ENCODE measurements at regions not wholly inside any gene's neighbourhood (a gene's known extent, or its start where the extent isn't known, plus 50 kb on each side); places are given as distances from the start of the nearest gene placed in this dataset.

DNA sequence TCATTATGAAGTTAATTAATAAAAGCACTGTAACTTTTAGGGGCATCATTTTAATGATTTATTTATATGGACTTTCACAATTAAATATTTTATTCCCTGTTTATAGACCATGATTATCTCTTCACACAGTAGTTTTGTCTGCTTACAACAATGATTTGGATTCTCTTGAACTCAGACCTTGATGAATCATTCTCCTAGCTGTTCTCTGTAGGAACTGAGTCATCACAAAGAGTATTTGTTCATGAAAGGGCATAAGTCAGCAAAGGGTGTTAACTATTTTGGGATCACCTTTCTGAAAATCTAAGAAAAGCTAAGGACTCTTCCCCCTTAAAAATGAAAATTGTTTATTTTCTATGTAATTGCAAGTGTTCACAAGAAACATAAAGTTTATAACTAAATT lies 461.1 kb upstream of the UBE2E3 start (continued):
- TF ChIP-seq RAD21 (IDR thresholded peaks at IDR 0.05; ENCODE audit: low read depth) (0 out of 2 replicates have a peak, but pooled peaks have one; percentile 18), JUND (IDR thresholded peaks at IDR 0.05) (peak; percentile 91)

DNA sequence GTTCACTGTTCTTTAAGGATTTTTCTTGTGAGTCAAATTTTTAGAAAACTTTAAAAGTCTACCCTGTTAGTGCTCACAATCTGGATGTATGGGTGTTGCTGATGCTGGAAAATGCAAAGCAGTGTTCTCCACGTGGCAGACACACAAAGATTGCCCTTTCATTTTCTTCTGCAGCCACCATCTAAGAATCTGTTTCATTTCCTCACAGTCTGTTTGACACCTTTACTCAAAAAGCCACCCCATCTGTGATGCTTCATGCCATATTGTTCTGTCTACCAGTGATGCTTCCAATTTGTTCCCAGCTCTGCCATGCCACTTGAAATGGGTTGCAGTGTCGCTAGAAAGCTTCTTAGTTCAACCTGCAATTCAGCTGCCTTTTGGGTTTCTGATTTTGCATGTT lies 464.2 kb upstream of the UBE2E3 start:
- no peak overlapping the region for H3K4me2 ChIP-seq (ENCODE audit: low read length)
- POLR2A ChIA-PET: no interaction called here
- no peak overlapping the region for H2AFZ ChIP-seq (ENCODE audit: low read depth, low read length, poor library complexity, severe bottlenecking)
- H3K27ac ChIP-seq (ENCODE audit: low read depth, low read length): no peak overlapping the region
- no peaks in the 10 kb centered on the region for H4K20me1 ChIP-seq (ENCODE audit: insufficient read depth)
- H3K79me2 ChIP-seq (ENCODE audit: insufficient read depth, low read length): no peaks in the 10 kb centered on the region
- H3K4me3 ChIP-seq (replicated peaks in 1 of 2; ENCODE audit: low read depth in 1 of 2, low read length in 2 of 2): no peak overlapping the region
- no peak for DNase-seq (ENCODE audit: low read depth, low spot score)
- H3K4me1 ChIP-seq (ENCODE audit: control insufficient read depth in 1 of 2, insufficient read depth in 2 of 2, low read length in 2 of 2): peaks cover 6 to 36% of the 10 kb centered on the region in 2 experiments; a peak in 3 of 4 replicates
- intact Hi-C loops (cut with micrococcal nuclease): no loop called here
- H3K9me2 ChIP-seq (ENCODE audit: insufficient read depth): no peaks in the 10 kb centered on the region
- no peaks in the 10 kb centered on the region for H3K27me3 ChIP-seq (ENCODE audit: insufficient read depth, low read length)
- no TSS peak for BruUV-seq (replicated peaks)
- CTCF ChIA-PET: no interaction called here
- RAD21 ChIA-PET (ENCODE audit: low non-redundant PET in 1 of 2, low total read pairs in 2 of 2, uncharacterized antibody in 2 of 2, unreplicated experiment in 2 of 2): no interaction called here
- H3K36me3 ChIP-seq (ENCODE audit: control insufficient read depth in 1 of 2, insufficient read depth in 2 of 2, low read length in 2 of 2): no peaks in the 10 kb centered on the region
- H3K9ac ChIP-seq (ENCODE audit: low read length): no peak overlapping the region
- no peaks in the 10 kb centered on the region for H3K9me3 ChIP-seq (ENCODE audit: control insufficient read depth in 1 of 2, insufficient read depth in 1 of 2, low read depth in 1 of 2, low read length in 2 of 2)
- ATAC-seq: no peak
- TF ChIP-seq RAD21 (IDR thresholded peaks at IDR 0.05; ENCODE audit: low read depth) (no peak), SRF (IDR thresholded peaks at IDR 0.05; ENCODE audit: low read depth) (no peak), CEBPB (IDR thresholded peaks at IDR 0.05; ENCODE audit: low read depth) (no peak)

DNA sequence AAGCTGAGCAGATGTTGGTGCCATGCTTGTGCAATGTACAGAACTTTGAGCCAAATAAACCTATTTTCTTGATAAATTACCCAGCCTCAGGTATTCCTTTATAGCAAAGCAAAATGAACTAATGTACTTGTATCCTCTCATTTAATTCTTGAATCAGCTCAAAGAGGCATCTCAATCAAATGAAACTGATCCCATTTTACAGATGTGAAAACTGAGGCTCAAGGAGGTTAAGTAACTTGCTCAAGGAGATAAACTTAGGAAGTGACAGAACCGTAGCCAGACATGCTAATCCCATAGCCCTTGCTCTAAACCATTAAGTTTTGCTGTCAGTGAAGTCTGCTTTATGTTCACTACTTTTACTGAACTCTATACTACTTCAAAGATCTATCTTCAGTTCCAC lies 467.0 kb upstream of the UBE2E3 start:
- peaks cover 0 to 7% of the 10 kb centered on the region in 2 experiments; a peak in 1 of 4 replicates for H3K4me1 ChIP-seq (ENCODE audit: control insufficient read depth in 1 of 2, insufficient read depth in 2 of 2, low read length in 2 of 2)
- H3K79me2 ChIP-seq (ENCODE audit: insufficient read depth, low read length): no peaks in the 10 kb centered on the region
- H3K27me3 ChIP-seq (ENCODE audit: insufficient read depth, low read length): no peaks in the 10 kb centered on the region
- H3K9ac ChIP-seq (ENCODE audit: low read length): no peak overlapping the region
- intact Hi-C loops (cut with micrococcal nuclease): no loop called here
- H3K9me3 ChIP-seq (ENCODE audit: control insufficient read depth in 1 of 2, insufficient read depth in 1 of 2, low read depth in 1 of 2, low read length in 2 of 2): no peaks in the 10 kb centered on the region
- POLR2A ChIA-PET: no interaction called here
- ATAC-seq: no peak
- no peaks in the 10 kb centered on the region for H3K36me3 ChIP-seq (ENCODE audit: control insufficient read depth in 1 of 2, insufficient read depth in 2 of 2, low read length in 2 of 2)
- H3K27ac ChIP-seq (ENCODE audit: low read depth, low read length): no peak overlapping the region
- DNase-seq (ENCODE audit: low read depth, low spot score): no peak
- no peaks in the 10 kb centered on the region; the same call in 1 of the 2 replicates for H3K9me2 ChIP-seq (ENCODE audit: insufficient read depth)
- no peaks in the 10 kb centered on the region for H4K20me1 ChIP-seq (ENCODE audit: insufficient read depth)
- H3K4me3 ChIP-seq (replicated peaks in 1 of 2; ENCODE audit: low read depth in 1 of 2, low read length in 2 of 2): no peak overlapping the region
- CTCF ChIA-PET: no interaction called here
- no TSS peak for BruUV-seq (replicated peaks)
- H3K4me2 ChIP-seq (ENCODE audit: low read length): no peak overlapping the region
- no peak overlapping the region for H2AFZ ChIP-seq (ENCODE audit: low read depth, low read length, poor library complexity, severe bottlenecking)
- RAD21 ChIA-PET (ENCODE audit: low non-redundant PET in 1 of 2, low total read pairs in 2 of 2, uncharacterized antibody in 2 of 2, unreplicated experiment in 2 of 2): no interaction called here
- TF ChIP-seq CEBPB (IDR thresholded peaks at IDR 0.05; ENCODE audit: low read depth) (no peak), ZNF274 (IDR thresholded peaks at IDR 0.05; ENCODE audit: low read depth, low read length) (no peak), FOSL1 (IDR thresholded peaks at IDR 0.05; ENCODE audit: low read depth) (no peak), MAX (IDR thresholded peaks at IDR 0.05) (no peak), ELF1 (IDR thresholded peaks at IDR 0.05; ENCODE audit: borderline replicate concordance, low read depth) (no peak), YY1 (IDR thresholded peaks at IDR 0.05; ENCODE audit: extremely low read depth, insufficient replicate concordance, low read depth, low read length) (no peak), SIN3A (IDR thresholded peaks at IDR 0.05; ENCODE audit: low read depth) (no peak), POLR2A (IDR thresholded peaks at IDR 0.05; ENCODE audit: borderline replicate concordance, extremely low read depth, insufficient read depth, insufficient read length) (no peak), TCF7L2 (IDR thresholded peaks at IDR 0.05; ENCODE audit: borderline replicate concordance, extremely low read depth, insufficient read depth, insufficient read length) (no peak), ZFX (IDR thresholded peaks at IDR 0.05) (no peak), ZBTB33 (IDR thresholded peaks at IDR 0.05; ENCODE audit: extremely low read depth, insufficient replicate concordance, low read length) (no peak)
- TF ChIP-seq, protein P1, sequence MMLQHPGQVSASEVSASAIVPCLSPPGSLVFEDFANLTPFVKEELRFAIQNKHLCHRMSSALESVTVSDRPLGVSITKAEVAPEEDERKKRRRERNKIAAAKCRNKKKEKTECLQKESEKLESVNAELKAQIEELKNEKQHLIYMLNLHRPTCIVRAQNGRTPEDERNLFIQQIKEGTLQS (IDR thresholded peaks at IDR 0.05): no peak
